C4-2B (cell line): ENCODE measurements at regions not wholly inside any gene's neighbourhood (a gene's known extent, or its start where the extent isn't known, plus 50 kb on each side); places are given as distances from the start of the nearest gene placed in this dataset.

Source experiments
- H3K27ac ChIP-seq: fragments of 450-650 bp; 2 replicates; pipeline ENCODE4 v1.5.1; 2017
- ZFX ChIP-seq: fragments of 450-650 bp; IDR thresholded peaks from 2 replicates; pipeline ENCODE4 v1.6.1; 2017
- TF ChIP-seq, protein P1 (sequence below): fragments of 450-650 bp; conservative IDR thresholded peaks from 2 replicates; pipeline ENCODE4 v1.5.1; 2017; ENCODE audit warnings: mild to moderate bottlenecking

DNA sequence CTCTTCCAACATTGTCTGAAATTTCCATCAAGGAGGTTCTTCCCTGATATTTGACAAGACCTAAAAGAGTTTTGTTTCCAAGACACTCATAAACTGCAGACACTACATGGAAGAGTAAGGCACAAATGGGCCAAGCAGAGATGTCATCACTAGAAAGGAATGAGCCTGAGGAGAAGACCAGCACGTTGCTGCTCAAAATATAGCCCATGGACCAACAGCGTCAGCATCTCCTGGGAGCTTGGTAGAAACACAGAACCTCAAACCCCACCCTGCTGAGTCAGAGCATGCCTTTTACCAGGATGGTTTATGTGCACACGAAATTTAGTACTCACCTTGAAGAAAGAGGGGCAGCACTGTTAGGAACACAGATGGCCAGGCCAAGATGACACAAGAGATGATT is 128.7 kb upstream of the MID1 start:
- no peak for TF ChIP-seq ZFX
- TF ChIP-seq, protein P1, sequence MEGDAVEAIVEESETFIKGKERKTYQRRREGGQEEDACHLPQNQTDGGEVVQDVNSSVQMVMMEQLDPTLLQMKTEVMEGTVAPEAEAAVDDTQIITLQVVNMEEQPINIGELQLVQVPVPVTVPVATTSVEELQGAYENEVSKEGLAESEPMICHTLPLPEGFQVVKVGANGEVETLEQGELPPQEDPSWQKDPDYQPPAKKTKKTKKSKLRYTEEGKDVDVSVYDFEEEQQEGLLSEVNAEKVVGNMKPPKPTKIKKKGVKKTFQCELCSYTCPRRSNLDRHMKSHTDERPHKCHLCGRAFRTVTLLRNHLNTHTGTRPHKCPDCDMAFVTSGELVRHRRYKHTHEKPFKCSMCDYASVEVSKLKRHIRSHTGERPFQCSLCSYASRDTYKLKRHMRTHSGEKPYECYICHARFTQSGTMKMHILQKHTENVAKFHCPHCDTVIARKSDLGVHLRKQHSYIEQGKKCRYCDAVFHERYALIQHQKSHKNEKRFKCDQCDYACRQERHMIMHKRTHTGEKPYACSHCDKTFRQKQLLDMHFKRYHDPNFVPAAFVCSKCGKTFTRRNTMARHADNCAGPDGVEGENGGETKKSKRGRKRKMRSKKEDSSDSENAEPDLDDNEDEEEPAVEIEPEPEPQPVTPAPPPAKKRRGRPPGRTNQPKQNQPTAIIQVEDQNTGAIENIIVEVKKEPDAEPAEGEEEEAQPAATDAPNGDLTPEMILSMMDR: no peak
- H3K27ac ChIP-seq: no peak overlapping the region

DNA sequence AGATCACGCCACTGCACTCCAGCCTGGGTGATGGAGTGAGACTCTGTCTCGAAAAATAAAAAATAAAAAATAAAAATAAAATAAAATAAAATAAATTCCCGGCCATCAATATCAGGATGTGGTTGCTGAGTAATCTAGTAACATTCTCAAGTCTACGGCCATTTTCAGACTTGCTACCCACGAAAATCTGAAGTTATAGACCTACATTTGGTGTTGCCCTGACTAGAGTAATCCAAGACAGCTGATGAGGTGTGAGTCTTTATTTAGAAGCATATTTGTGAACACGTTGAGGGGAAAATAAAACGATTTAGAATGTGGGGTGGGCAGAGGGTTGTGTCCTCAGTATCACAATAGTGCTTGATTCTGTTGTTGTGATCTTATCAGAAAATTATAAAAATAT is 130.2 kb upstream of the MID1 start:
- H3K27ac ChIP-seq: no peak overlapping the region
- no peak for TF ChIP-seq ZFX
- TF ChIP-seq, protein P1: no peak

DNA sequence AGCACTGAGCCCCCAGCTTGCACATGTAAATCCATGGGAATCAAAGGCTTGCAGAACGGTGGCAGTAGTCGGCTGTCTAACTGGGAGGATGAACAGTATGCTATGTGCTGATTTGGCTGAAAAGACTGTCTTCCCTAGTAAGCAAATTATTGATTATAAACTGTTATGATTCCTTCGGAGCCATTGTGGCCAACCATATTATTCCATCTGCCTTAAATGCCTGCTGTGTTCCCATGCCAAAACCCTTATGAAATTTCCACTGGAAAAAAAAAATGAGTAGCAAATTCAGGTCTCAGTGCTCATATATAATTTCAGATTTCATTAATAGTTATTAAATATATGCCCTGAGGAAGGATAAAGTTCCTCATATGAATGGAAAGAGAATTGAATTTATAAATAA is 132.7 kb upstream of the MID1 start:
- no peak for TF ChIP-seq ZFX
- TF ChIP-seq, protein P1: no peak
- H3K27ac ChIP-seq: no peak overlapping the region

DNA sequence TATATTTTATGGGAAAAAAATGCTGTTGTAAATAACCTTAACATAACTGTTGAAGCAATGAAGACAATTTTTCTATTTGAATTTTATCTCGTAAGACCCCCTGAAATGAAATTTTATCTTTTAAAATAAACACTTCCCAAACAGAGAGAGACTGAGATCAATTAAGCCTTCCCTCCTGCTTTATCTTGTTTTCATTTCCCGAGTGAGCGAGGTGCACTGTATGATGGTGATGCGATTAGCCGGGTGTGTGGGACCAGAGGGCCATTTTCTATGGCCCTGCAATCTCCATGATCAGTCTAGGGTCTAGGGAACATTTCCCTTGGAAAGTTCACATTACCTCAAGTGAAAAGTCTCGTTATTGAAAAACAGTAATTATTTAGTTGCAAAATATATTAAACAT is 134.1 kb upstream of the MID1 start:
- no peak overlapping the region for H3K27ac ChIP-seq

DNA sequence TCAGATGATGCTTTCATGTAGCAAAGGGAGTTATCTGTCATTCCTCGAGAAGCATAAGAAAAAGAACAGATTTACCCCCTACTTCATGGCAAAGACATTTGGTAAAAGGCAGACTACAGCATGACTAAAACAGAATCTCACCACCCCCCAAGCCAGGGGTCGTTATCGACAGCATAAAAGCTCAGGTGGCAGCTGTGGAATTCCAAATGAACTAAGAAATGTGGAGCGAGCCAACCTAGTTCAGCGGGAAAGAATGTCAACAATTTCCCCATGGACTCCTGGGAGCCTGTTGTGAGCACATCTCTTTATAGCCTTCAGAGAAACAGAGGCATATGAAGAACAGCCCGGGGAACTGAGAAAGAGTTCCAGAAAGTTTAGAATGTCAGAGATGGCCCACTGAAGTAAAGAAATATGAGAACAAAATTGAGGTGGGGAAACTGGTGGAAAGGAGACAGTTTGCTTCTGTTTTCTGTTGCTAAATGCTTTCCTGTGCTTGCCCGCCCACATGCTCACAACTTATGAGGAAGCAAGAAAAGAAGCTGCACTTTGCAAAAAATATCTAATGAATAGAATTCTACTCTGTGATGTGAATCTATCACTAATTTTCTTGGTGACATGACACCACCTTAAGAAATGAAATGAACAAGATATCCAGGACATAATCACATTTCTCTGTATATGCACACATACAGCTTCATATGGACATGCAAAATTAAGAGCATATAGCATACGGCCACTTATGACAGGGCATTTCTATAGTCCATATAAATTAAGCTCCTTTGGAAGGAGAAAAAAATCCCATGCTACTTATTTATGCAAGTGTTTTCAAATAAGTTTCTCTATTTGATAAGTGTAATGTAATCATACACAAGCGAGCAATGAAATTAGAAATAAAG is 135.3 kb upstream of the MID1 start:
- TF ChIP-seq ZFX: no peak
- TF ChIP-seq, protein P1: no peak

More for the DNA sequence above, 134.1 kb upstream of the MID1 start:
- TF ChIP-seq, protein P1: no peak
- TF ChIP-seq ZFX: no peak

DNA sequence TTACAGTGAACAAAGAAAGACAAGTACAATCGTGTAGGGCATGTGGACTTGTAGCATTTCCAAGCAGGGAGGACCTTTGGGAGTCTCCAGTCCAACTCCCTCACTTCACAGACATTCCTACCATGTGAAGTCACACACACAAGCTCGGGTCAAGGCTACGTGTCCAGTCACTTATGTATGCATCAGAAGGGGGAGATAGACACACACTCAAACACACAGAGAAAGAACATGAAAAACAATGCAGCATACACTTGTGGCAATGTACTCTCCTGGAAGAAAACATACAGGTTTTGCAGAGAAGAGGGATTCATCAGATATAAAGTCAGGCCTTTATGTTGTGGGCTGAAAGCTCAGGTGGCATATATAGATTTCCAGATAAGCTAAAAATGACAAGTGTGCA is 136.1 kb upstream of the MID1 start:
- peak overlapping the region; percentile 58 for H3K27ac ChIP-seq
- TF ChIP-seq ZFX: no peak
- TF ChIP-seq, protein P1: peak; percentile 17

More for the DNA sequence above, 135.3 kb upstream of the MID1 start:
- H3K27ac ChIP-seq: no peak overlapping the region

DNA sequence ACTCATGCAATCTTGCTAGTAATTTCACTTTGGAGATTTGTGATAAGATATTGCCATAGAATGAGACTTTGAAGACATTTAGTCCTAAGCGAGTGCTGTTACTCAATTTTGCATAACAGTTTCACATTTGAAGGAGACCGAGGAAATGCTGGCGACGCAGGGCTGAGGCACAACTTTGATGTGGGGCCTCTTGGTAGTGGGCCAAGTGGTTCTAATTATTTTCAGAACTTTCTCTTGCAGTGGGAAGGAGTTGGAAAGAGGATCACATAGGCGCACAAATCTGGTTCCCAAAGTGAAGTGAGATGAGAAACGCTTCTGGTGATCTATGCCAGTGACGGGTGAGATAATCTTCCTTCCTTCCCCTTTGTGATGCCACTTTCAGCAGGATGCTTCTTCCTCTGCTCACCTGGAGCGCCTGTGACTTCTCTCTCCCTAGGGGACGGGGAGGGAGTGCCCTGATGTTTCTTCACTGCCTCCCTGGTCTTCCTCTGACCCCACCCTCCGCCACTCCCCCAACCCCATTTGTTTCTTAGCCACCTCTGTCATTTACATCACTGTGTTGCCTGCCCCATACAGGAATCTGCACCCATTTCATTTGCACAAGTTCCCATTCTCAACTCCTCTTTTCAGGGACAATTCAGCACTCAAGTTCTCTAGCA is 138.9 kb upstream of the MID1 start:
- no peak overlapping the region for H3K27ac ChIP-seq

More for the DNA sequence above, 138.9 kb upstream of the MID1 start:
- no peak for TF ChIP-seq ZFX
- TF ChIP-seq, protein P1: no peak
